NCI-H187 (cell line): ENCODE measurements at regions not wholly inside any gene's neighbourhood (a gene's known extent, or its start where the extent isn't known, plus 50 kb on each side); places are given as distances from the start of the nearest gene placed in this dataset.
"Not testable (repeated sequence)": the region's sequence is repeated elsewhere in the genome, so short reads cannot be mapped to it uniquely, and the experiment has no call there.

Experiments
- DNase-seq, 2 experiments: peaks; one replicate each; lab custom pipeline; 2025; lab: John Stamatoyannopoulos, UW

DNA sequence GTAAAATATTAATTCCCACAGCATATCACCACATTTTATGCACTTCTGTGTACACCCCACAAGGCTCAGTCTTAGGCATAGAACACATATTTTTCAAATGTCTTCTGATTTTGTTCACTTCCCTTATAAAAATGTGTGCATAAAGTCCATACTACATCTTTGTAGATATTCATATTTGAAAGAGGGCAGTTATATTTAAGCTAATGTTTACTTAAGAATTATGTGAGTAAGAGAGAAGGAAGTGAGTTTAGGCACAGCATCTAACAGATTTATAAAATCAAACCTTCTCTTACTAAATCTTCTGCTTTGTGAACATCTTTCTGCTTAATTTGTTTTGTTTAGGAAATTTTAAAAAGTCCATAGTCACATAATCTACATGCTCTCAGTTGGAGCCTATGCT is 648.1 kb downstream of the FSCB start:
- no peak for DNase-seq

DNA sequence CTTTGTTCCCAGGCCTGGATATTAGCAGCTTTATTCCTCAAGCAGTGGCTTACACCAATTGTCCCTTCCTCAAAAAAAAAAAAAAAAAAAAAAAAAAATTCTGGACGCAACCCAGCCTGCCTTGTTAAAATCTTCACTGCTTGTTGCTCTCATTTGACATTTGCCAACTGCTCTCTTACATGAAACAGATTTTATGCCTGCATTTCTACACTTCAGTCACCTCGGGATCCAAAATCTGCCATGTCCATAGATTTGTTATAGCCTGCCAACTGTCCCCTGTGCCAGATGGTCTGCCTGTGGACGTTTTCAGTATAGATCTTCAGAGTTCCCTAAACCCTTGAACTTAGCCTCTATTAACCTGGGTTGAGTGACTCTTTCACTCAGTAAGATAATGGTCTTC is 651.5 kb downstream of the FSCB start:
- DNase-seq = no peak

DNA sequence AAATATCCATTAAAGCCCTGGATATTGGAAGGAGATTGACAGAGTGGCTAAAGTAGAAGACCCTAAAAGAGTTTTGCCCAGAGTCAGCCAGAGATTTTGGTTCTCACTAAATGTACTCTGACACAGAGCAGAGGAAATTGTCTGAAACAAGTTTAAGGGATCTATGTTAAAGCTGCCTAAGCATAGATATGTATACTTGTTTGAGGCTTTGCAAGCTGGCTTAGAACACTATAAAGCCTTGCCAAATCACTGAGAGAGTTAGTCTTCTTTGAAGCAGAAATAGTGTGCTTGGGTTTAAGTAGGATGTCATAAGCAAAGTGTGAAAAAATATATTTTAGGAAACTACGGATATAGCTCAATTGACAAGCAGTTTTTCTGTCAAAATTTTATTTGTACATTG is 653.5 kb downstream of the FSCB start:
- no peak for DNase-seq

GRCh38 chr14:43803076-43803689 is 703.9 kb downstream of the FSCB start:
- DNase-seq = no peak

DNA sequence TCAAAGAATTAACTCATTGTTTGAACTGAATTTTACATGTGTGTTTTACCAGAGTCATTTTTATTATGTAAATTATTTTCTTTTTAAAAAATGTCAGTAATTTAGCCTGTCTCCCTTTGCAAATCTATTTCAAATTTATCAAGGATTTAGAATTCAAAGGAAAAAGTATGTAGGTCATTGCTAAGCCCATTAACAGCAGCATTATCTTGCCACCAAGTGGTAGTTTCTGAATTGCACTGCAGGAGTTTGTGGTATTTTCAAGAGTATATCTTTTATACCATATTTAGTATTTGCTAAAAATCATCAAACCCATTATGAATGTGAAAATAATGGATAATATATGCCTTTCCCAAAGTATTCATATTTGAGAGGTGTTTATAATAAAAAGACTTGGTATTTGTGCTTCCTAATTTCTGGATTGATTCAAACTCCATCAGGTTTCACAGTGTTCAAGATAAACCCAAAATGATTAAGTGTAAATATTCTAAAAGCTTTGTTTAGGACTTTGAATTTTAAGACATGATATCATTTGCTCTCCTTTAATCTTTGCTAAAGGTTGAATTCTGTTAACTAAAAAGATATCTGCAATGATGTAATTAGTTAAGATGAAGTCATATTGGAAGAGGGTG is 711.4 kb downstream of the FSCB start:
- no peak for DNase-seq

DNA sequence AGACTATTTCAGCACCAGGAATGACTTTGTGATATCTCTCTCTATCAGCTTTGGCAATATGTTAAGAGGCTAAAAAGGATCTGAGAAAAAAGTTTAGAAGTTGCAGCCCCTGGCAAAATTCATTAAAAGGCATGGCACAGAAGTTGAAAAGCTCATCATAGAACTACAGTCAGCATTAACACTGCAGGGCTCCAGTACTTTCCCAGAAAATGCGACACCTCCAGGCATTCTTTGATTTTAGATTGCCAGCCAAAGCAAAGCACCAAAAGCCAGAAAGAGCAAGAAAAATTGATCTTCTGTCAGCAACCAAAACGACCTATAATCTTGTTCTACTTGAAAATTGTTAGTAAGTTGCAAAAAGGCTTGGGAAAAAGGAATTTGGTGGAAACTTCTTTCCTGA is 713.5 kb downstream of the FSCB start:
- no peak for DNase-seq

DNA sequence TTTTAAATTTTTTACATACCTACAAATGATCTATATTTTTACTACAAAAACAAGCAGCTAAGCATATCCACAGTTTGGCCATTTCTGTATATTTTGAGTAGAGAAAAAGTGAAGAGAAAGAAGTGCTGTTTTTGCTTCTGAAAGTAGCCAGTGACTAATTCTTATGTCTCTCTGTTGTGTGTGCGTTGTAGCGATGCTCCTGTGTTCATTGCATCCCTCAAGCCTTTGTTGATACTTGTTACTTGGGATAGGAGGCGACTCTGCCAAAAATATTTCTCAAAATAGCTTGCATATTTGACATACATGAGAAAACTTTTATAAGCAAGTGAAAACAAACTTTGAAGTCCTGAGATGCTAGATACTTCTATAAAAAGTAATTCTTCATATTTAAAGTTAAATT is 714.1 kb downstream of the FSCB start:
- no peak for DNase-seq

DNA sequence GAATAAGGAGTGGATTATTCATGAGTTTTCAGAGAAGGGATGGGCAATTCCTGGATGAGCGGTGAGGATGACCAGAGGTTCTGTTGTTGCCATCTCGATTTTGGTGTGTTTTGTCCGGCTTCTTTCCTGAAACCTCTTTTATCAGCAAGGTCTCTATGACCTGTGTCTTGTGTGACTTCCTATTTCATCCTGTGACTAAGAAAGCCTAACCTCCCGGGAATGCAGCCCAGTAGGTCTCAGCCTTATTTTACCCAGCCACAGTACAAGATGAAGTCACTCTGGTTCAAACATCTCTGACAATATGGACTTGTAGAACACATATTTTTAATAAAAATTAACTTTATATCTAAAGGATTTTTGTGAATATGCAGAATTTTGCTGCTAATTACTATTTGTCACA is 716.4 kb downstream of the FSCB start:
- no peak for DNase-seq

DNA sequence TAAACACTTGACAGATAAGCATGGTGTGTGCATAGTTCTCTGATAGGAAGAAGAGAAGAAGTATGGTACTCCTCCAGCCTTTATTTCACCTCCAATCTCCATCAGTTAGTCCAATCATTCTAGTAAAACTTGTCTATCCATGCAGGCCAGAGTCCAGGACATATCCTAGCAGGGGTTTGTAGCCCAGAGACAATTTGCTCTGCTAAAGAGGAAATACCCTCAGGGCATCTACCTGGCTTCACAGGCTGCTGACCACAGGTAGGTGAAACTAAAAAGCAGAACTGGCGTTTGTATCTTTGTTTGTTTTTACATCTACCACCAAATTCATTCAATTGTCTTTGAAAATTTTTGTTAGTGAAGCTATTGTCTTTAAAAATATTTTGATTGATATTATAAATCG is 717.6 kb downstream of the FSCB start:
- DNase-seq = no peak

DNA sequence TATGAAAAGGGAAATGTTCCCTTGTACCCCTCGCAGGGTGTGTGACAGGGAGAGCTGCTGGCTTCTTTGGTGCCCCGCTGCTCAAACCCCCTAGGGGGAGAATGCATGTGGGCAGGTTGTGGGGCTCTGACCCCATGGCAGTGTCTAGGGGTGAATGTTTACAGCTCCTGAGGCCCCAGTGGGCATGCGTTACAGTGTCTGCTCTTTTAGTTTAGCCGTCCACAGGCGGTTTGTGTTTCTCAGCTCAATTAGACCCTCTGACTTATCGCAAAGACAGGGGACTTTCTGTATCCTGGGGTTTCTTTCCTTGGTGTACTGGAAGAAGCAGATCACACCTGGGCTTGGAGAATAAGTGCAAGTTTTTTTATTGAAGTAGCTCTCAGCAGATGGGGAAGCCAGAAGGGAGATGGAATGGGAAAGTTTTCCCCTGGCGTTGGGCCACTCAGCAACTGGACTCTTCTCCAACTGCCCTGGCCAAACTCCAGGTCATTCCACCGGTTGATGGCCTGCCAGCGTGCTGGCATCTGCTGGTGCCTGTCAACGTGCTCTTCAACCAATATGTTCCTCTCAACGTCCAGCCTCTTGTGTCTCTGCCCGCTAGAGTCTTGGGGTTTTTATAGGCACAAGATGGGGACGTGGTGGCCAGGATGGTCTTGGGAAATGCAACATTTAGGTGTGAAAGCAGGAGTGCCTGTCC is 720.9 kb downstream of the FSCB start:
- no peak for DNase-seq

- DNase-seq = not testable (repeated sequence)
Observed at GRCh38 chr14:43784432-43784831, 722.7 kb downstream of the FSCB start.

DNA sequence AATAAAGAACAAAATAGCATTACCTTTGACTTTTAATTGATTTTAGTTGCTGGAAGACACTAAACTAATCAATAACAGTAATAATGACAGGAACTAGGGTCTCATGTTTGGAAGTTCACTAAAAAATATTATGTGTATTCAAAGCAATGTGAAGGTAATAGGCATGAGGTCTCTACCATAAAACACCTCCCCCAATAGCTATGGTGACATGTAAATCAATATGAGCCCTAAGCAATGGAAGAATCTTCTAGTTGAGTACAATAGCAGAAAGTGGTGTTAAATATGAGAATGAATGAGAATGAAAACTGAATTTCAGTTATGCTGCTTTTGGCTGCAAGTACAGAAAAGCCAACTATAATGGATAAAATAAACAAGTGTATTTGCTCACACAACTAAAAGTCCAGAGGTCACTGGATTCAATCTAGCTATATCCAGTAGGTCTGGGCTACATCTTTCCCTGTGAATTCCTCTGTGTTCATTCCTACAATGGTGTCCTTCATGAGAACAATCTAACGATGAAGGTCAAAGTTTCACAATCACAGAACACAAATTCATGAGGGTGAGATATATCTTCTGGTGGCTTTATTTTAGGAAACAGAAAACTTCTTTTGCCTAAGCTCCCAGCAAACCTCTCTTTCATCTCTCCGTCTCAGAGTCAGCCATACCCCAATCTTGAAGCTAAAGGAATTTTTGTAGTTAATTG is 728.0 kb downstream of the FSCB start:
- no peak for DNase-seq

DNA sequence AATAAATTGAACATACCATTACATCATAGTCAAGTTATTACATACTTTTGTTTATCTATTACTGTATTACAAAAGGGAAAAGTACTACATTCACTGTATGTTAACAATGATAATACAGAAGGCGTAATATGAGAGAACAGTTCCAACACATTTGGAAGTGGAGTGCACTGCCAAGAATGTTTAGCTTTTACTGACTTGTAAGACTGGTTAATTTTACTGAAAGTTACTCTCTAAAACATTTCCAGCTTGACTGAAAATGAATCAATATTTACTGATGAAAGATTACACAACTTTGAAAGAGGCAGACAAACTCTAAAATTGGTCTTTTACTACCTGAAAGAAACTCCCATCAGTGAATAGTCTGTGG is 728.5 kb downstream of the FSCB start:
- DNase-seq = no peak

GRCh38 chr14:43765474-43765873 is 741.6 kb downstream of the FSCB start:
- DNase-seq = no peak

DNA sequence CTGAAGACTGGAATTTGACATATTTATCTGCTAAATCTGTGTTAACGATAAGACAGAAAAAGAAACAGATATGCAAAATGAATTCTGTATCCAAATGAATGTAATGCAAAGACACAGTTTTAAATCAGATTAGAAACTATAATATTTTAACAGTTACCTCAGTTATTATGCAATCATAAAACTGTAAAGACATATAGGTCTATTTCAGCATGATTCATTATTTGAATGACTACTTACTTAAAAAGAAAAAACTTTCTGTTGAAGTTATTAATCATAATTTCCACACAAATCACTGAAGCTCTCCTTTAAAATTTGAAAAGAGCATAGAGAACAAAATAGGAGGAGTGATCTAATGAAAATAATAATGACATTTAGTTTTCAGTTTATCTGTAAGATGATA is 742.6 kb downstream of the FSCB start:
- DNase-seq = no peak

GRCh38 chr14:43755707-43756106 is 751.4 kb downstream of the FSCB start:
- no peak for DNase-seq

DNA sequence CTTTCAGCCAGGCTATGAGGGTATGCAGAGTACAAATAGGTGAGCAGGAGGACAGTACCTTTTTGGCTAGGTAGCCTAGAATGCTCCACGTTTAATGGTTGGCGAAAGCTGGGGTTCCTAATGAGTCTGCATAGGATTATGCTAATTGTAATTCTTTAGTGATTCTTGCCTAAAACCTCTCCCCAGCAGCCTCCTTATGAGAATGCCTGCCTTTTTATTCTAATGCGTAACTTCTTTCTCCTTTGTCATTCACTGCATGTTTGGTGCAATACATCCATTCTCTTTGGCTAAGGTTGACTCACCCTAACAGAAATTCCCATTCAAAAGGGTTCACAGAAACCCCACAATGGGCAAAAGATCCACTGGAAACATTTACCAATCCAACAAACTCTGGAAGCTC is 752.2 kb downstream of the FSCB start:
- DNase-seq = no peak

DNA sequence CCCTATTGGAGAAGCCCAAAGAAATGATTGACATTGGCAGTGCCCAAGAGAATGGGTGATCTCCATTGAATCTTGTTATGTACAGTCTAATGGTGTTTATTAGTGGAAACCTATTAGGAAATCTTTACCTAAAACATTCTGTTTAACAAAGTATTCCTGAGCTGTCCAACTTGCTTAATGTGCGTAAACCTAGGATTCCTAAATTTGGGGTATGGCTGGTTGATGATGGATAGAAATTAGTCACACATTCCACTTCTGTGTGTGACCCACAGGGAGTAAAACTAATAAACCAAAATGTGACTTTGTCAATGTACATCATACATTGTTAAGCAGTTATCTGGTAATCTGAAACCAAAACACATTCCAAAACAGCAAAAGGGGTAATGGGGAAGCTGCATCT is 761.3 kb downstream of the FSCB start:
- no peak for DNase-seq

DNA sequence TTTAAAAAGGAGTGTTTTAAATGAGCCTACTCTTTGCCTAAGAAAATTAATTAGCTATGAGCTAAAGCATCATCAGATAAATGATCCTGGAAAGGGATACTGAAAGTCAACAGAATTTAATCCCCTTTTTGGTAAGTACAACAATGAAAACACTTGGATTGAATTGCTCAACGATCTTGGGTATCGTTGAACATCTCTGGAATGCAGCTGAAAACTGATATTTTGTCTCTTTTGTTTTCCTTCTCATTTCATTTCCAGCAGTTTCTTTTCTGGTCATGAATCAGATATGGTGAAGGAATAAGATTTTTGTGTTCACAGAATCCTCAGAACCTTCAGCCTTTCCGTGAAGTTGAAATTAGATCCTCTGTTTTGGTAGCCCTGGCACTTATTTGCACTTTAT is 771.2 kb downstream of the FSCB start:
- DNase-seq = no peak

DNA sequence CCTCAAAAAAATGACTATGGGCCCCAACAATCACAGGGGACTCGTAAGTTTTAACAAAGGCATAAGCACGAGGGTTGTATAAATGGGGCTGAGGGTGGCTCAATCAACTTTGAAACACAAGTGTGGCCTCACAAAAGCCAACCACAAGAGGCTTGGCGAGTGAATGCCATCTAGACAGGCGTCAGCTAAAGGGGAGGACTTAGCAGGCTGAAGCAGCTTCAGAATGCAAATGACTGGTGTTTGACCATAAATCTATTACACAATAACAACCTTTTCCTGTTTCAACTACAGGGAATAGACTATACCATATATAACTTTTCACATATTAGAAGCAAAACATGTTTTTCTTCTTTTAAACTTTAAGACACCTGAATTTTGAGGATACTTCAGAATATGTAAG is 777.9 kb downstream of the FSCB start:
- no peak for DNase-seq

- DNase-seq = no peak
Observed at GRCh38 chr14:43706900-43707299, 800.2 kb downstream of the FSCB start.

DNA sequence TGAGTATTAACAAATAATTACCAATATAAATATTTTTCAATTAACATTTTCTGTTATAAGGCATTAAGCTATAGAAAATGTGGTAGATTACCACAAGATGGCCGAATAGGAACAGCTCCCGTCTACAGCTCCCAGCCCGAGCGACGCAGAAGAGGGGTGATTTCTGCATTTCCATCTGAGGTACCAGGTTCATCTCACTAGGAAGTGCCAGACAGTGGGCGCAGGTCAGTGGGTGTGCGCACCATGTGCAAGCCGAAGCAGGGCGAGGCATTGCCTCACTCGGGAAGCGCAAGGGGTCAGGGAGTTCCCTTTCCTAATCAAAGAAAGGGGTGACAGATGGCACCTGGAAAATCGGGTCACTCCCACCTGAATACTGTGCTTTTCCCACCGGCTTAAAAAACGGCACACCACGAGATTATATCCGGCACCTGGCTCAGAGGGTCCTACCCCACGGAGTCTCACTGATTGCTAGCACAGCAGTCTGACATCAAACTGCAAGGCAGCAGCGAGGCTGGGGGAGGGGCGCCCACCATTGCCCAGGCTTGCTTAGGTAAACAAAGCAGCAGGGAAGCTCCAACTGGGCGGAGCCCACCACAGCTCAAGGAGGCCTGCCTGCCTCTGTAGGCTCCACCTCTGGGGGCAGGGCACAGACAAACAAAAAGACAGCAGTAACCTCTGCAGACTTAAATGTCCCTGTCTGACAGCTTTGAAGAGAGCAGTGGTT is 808.4 kb downstream of the FSCB start:
- not testable (repeated sequence) for DNase-seq
